CD4-positive, CD25-positive, alpha-beta regulatory T cell (primary cell): ENCODE measurements at regions not wholly inside any gene's neighbourhood (a gene's known extent, or its start where the extent isn't known, plus 50 kb on each side); places are given as distances from the start of the nearest gene placed in this dataset.

Source experiments
- ATAC-seq, 2 donors: fragments of 150-1000 bp; cut with Tn5 transposase; one replicate each; pipeline ENCODE4 v1.10.0; 2021; ENCODE audit warnings: low read depth in 2 of 2, moderate number of reproducible peaks in 2 of 2, moderate library complexity in 1 of 2
- DNase-seq, 3 donors: peaks; one replicate each; pipeline versions ENCODE4 v3.0.0 to v3.0.0-alpha.2; 2012 to 2022; ENCODE audit warnings: mixed read lengths in 1 of 3
- H3K27ac ChIP-seq: one replicate; pipeline ENCODE4 v1.7.0; 2013; ENCODE audit warnings: mild to moderate bottlenecking, low read length; ENCODE audit not compliant: insufficient read depth, poor library complexity, severe bottlenecking
- H3K27me3 ChIP-seq: one replicate; pipeline ENCODE4 v1.7.0; 2013; ENCODE audit warnings: low read length; ENCODE audit not compliant: control insufficient read depth, insufficient read depth
- H3K36me3 ChIP-seq: one replicate; pipeline ENCODE4 v1.7.0; 2013; ENCODE audit warnings: mild to moderate bottlenecking, low read length, moderate library complexity; ENCODE audit not compliant: control insufficient read depth, insufficient read depth
- H3K4me1 ChIP-seq: 2 replicates; pipeline ENCODE4 v1.7.0; 2013; ENCODE audit warnings: mild to moderate bottlenecking, low read length; ENCODE audit not compliant: insufficient read depth, control insufficient read depth, poor library complexity, severe bottlenecking
- H3K4me3 ChIP-seq: one replicate; pipeline ENCODE4 v1.7.0; 2013; ENCODE audit warnings: low read depth, mild to moderate bottlenecking, low read length, moderate library complexity
- H3K9me3 ChIP-seq, 2 experiments: 1 replicate in 1 of 2; 2 replicates in 1 of 2; pipeline ENCODE4 v1.7.0; 2013; ENCODE audit warnings: low read length in 2 of 2, mild to moderate bottlenecking in 1 of 2, moderate library complexity in 1 of 2; ENCODE audit not compliant: control insufficient read depth in 2 of 2
- H3K27ac Mint-ChIP-seq, 3 donors: one replicate each; pipeline ENCODE4 v1.8.0; 2020 to 2022; ENCODE audit warnings: mild to moderate bottlenecking in 3 of 3, mixed read lengths in 3 of 3, moderate library complexity in 2 of 3
- H3K27me3 Mint-ChIP-seq: one replicate; pipeline ENCODE4 v1.8.0; 2022; ENCODE audit warnings: mild to moderate bottlenecking, mixed read lengths
- H3K36me3 Mint-ChIP-seq: one replicate; pipeline ENCODE4 v1.8.0; 2020; ENCODE audit warnings: mixed read lengths
- H3K4me1 Mint-ChIP-seq, 4 donors: one replicate each; pipeline ENCODE4 v1.8.0; 2020 to 2022; ENCODE audit warnings: mixed read lengths in 4 of 4, mild to moderate bottlenecking in 1 of 4
- H3K4me3 Mint-ChIP-seq, 4 donors: one replicate each; pipeline ENCODE4 v1.8.0; 2020 to 2022; ENCODE audit warnings: mild to moderate bottlenecking in 4 of 4, mixed read lengths in 4 of 4, moderate library complexity in 3 of 4
- H3K9me3 Mint-ChIP-seq, 7 donors: one replicate each; pipeline ENCODE4 v1.8.0; 2020 to 2022; ENCODE audit warnings: mixed read lengths in 7 of 7, mild to moderate bottlenecking in 3 of 7, moderate library complexity in 2 of 7

DNA sequence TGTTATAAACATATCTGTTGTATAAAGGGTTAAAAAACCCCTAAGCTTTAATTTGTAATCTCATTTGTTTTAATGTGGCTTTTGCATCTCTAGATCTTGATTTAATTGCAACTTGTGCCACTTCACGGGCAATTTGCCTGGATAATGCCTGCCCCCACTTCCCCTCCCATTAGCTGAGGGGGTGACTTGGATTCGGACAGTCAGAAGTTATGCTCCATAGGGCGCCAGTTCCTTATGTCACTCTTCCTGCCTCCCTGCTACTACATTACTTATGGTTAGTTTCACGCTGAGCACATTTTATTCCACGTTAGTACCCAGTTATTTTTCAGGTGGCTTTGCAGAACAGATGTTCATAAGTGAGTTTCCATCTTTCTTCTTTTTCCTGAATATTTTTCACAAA is 1015.2 kb upstream of the PHF14 start:
- H3K9me3 Mint-ChIP-seq: peaks cover 0 to 29% (median 9%) of the 10 kb centered on the region in 7 donors
- no peaks in the 10 kb centered on the region for H3K36me3 Mint-ChIP-seq
- DNase-seq: no peak
- no peaks in the 10 kb centered on the region for H3K4me1 Mint-ChIP-seq
- no peaks in the 10 kb centered on the region for H3K27me3 Mint-ChIP-seq
- no peak overlapping the region for H3K4me3 ChIP-seq
- H3K4me3 Mint-ChIP-seq: no peak overlapping the region
- peaks cover 0 to 6% of the 10 kb centered on the region in 2 experiments for H3K9me3 ChIP-seq
- no peaks in the 10 kb centered on the region for H3K27me3 ChIP-seq
- no peak overlapping the region for H3K27ac Mint-ChIP-seq
- H3K27ac ChIP-seq: no peak overlapping the region
- no peak for ATAC-seq
- H3K36me3 ChIP-seq: no peaks in the 10 kb centered on the region
- no peaks in the 10 kb centered on the region for H3K4me1 ChIP-seq

DNA sequence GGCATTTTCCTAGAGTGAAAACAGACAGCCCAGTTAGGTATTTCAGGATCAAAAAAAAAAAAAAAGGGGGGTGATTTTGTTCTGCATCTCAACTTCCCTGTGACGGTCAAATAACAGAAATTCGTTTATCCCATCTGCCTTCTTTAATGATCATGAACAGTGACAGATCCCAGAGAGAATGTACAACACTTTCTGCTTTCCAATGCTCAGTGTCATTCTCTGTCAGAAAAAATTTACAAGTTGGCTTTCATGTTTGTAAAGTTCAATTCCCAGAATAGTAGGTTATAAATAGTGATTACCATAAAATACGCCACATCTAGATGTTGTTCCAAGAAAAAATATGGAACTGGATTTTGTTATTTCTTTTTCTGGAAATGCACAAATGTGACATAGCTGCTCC is 1013.2 kb upstream of the PHF14 start:
- Mint-ChIP-seq H3K36me3 (no peaks in the 10 kb centered on the region), H3K27me3 (no peaks in the 10 kb centered on the region), H3K27ac (no peak overlapping the region), H3K9me3 (peaks cover 0 to 14% (median 2%) of the 10 kb centered on the region in 7 donors), H3K4me1 (no peaks in the 10 kb centered on the region), H3K4me3 (no peak overlapping the region)
- H3K4me3 ChIP-seq: no peak overlapping the region
- H3K4me1 ChIP-seq: no peaks in the 10 kb centered on the region
- DNase-seq (no peak), ATAC-seq (no peak)
- H3K27me3 ChIP-seq: no peaks in the 10 kb centered on the region
- no peaks in the 10 kb centered on the region for H3K36me3 ChIP-seq
- H3K9me3 ChIP-seq: peaks cover 0 to 2% of the 10 kb centered on the region in 2 experiments
- H3K27ac ChIP-seq: no peak overlapping the region

DNA sequence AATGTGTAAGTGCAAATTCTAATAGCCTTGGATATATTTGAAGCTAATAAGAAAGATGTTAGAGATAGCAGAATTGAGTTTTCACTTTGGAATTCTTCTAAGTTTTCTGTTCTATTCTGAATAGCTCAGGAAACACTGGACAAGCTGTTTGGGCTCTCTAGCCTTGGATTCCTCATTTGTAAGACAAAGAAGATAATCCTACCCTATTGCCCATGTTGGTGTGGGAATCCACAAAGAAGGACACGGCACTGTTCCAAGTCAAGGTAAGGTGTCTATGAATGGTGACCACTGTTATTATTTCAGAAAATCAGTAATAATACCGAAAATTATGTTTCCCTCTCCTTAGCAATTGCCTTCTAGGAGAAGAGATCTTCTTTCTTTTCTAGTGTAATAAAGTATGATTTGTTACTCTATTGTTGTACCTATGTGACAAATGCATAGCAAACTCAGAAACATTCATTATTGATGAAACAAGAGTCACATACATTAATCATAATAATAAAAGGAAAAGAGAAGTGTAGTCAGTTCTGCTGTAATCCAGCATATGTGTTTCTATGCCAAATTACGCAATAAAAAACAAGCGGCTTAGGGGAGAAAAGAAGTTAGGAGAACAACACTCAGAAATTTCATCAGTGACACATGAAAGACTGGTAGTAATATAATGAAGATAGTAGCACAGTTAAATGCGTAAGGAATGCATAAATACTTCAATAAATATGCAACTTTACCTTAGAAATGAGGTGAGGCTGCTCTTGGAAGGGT is 1012.3 kb upstream of the PHF14 start:
- no peak overlapping the region for H3K27ac ChIP-seq
- H3K4me3 ChIP-seq: no peak overlapping the region
- H3K27me3 Mint-ChIP-seq: no peaks in the 10 kb centered on the region
- H3K9me3 Mint-ChIP-seq: peaks cover 0 to 14% (median 2%) of the 10 kb centered on the region in 7 donors
- H3K36me3 ChIP-seq: no peaks in the 10 kb centered on the region
- H3K36me3 Mint-ChIP-seq: no peaks in the 10 kb centered on the region
- H3K4me1 ChIP-seq: no peaks in the 10 kb centered on the region
- DNase-seq (no peak), ATAC-seq (no peak)
- no peaks in the 10 kb centered on the region for H3K27me3 ChIP-seq
- H3K4me3 Mint-ChIP-seq: no peak overlapping the region
- peaks cover 0 to 2% of the 10 kb centered on the region in 2 experiments for H3K9me3 ChIP-seq
- no peak overlapping the region for H3K27ac Mint-ChIP-seq
- H3K4me1 Mint-ChIP-seq: no peaks in the 10 kb centered on the region

GRCh38 chr7:9962742-9963141 is 1010.9 kb upstream of the PHF14 start:
- no peaks in the 10 kb centered on the region for H3K4me1 ChIP-seq
- Mint-ChIP-seq H3K36me3 (no peaks in the 10 kb centered on the region), H3K9me3 (peaks cover 0 to 13% (median 3%) of the 10 kb centered on the region in 7 donors), H3K4me3 (no peak overlapping the region), H3K4me1 (no peaks in the 10 kb centered on the region), H3K27ac (no peak overlapping the region), H3K27me3 (no peaks in the 10 kb centered on the region)
- DNase-seq (no peak), ATAC-seq (no peak)
- no peak overlapping the region for H3K4me3 ChIP-seq
- no peaks in the 10 kb centered on the region for H3K36me3 ChIP-seq
- no peaks in the 10 kb centered on the region for H3K27me3 ChIP-seq
- no peak overlapping the region for H3K27ac ChIP-seq
- peaks cover 2% of the 10 kb centered on the region in 2 experiments for H3K9me3 ChIP-seq

DNA sequence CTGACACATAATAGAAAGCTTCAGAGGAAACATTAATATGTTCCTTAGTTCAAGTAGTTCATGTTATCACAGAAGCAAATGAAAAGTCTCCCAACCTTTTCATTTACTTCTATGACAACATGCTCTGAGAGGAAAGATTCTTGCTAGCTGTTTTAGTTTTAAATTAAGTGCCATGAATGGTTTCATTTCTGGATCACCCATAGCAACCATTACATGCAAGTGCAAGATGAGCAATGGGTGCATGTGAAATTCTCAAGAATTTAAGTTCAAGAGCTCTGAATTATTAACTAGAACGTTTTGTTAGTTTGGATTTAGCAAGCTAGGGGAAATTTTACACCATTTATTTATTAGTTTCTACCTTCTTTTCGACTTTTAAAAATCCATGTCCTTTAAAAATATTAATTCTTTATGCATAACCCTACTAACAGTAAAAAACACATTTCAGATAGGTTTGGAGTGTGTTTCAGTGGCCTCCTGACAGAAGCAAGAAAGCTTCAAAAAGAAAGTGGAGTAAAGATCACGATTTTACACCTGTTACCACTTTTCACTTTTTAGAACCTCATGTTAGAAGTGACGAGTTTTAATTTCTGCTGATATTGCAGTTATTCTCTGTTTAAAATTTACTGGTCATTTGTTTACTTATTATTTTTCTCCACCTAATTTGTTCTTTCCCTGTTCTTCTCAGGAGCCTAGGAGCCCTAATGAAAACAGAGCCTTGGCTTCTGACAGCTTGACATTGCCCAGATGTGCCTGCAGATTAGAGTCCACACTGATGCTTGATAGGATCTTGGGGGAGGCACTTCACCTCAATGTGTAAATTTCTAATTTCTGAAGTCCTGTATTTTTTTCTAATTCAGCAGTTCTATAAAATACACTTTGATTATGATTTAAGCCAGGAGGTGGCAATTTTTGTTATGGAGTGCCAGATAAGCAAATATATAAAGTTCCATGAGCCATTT is 995.3 kb upstream of the PHF14 start:
- Mint-ChIP-seq H3K27ac (no peak overlapping the region), H3K36me3 (no peaks in the 10 kb centered on the region), H3K9me3 (peaks cover 0 to 7% (median 2%) of the 10 kb centered on the region in 7 donors), H3K4me1 (no peaks in the 10 kb centered on the region), H3K4me3 (no peak overlapping the region), H3K27me3 (no peaks in the 10 kb centered on the region)
- Histone ChIP-seq H3K27me3 (no peaks in the 10 kb centered on the region), H3K36me3 (no peaks in the 10 kb centered on the region), H3K4me3 (no peak overlapping the region), H3K9me3 (no peaks in the 10 kb centered on the region), H3K27ac (no peak overlapping the region), H3K4me1 (no peaks in the 10 kb centered on the region)
- no peak for ATAC-seq
- no peak for DNase-seq

- Histone ChIP-seq H3K27me3 (no peaks in the 10 kb centered on the region), H3K4me1 (no peaks in the 10 kb centered on the region), H3K9me3 (no peaks in the 10 kb centered on the region), H3K27ac (no peak overlapping the region), H3K4me3 (no peak overlapping the region), H3K36me3 (no peaks in the 10 kb centered on the region)
- H3K36me3 Mint-ChIP-seq: no peaks in the 10 kb centered on the region
- no peaks in the 10 kb centered on the region for H3K27me3 Mint-ChIP-seq
- no peak overlapping the region for H3K27ac Mint-ChIP-seq
- ATAC-seq: no peak
- peaks cover 0 to 14% (median 0%) of the 10 kb centered on the region in 7 donors for H3K9me3 Mint-ChIP-seq
- H3K4me3 Mint-ChIP-seq: no peak overlapping the region
- H3K4me1 Mint-ChIP-seq: no peaks in the 10 kb centered on the region
- DNase-seq: no peak
Observed at GRCh38 chr7:9981742-9982349, 991.8 kb upstream of the PHF14 start.

- no peaks in the 10 kb centered on the region for H3K9me3 ChIP-seq
- H3K36me3 Mint-ChIP-seq: no peaks in the 10 kb centered on the region
- H3K27ac ChIP-seq: no peak overlapping the region
- no peak overlapping the region for H3K27ac Mint-ChIP-seq
- H3K4me1 Mint-ChIP-seq: no peaks in the 10 kb centered on the region
- H3K4me3 ChIP-seq: no peak overlapping the region
- no peaks in the 10 kb centered on the region for H3K27me3 Mint-ChIP-seq
- H3K4me1 ChIP-seq: no peaks in the 10 kb centered on the region
- no peak for DNase-seq
- H3K27me3 ChIP-seq: no peaks in the 10 kb centered on the region
- H3K36me3 ChIP-seq: no peaks in the 10 kb centered on the region
- H3K4me3 Mint-ChIP-seq: no peak overlapping the region
- no peak for ATAC-seq
- H3K9me3 Mint-ChIP-seq: peaks cover 0 to 20% (median 1%) of the 10 kb centered on the region in 7 donors
Observed at GRCh38 chr7:9983048-9983447, 990.6 kb upstream of the PHF14 start.
